ENCODE measurements at regions not wholly inside any gene's neighbourhood (a gene's known extent, or its start where the extent isn't known, plus 50 kb on each side); places are given as distances from the start of the nearest gene placed in this dataset.

- no peak overlapping the region for H3K4me3 ChIP-seq (replicated peaks in 1 of 4; ENCODE audit: control extremely low read depth in 1 of 4, insufficient read depth in 1 of 4, low read depth in 3 of 4, low read length in 4 of 4)
- no peaks in the 10 kb centered on the region for H4K20me1 ChIP-seq (ENCODE audit: control insufficient read depth, extremely low read depth, insufficient read depth, low read length)
- H3K79me2 ChIP-seq (ENCODE audit: control insufficient read depth, insufficient read depth, low read length) = no peaks in the 10 kb centered on the region
- no peak for DNase-seq (ENCODE audit: low read depth in 2 of 2)
- TF ChIP-seq EZH2 (IDR thresholded peaks at IDR 0.05; ENCODE audit: low read length, missing control alignments) (no peak), CTCF (conservative IDR thresholded peaks at IDR 0.05 in 1 of 2, IDR thresholded peaks at IDR 0.05 in 1 of 2; ENCODE audit: low read depth in 1 of 2, low read length in 2 of 2) (no peak)
- no peak overlapping the region for H3K4me2 ChIP-seq (ENCODE audit: extremely low read depth, insufficient read depth, low read length)
- no peak overlapping the region for H2AFZ ChIP-seq (ENCODE audit: low read length)
- no peaks in the 10 kb centered on the region for H3K36me3 ChIP-seq (ENCODE audit: control insufficient read depth, insufficient read depth, low read length)
- no peaks in the 10 kb centered on the region for H3K27me3 ChIP-seq (ENCODE audit: control insufficient read depth, insufficient read depth, low read length)
- no peaks in the 10 kb centered on the region for H3K9me3 ChIP-seq (ENCODE audit: control insufficient read depth, insufficient read depth, low read depth, low read length)
- no peaks in the 10 kb centered on the region for H3K4me1 ChIP-seq (ENCODE audit: control insufficient read depth, extremely low read depth, insufficient read depth, low read length)
- H3K9ac ChIP-seq (ENCODE audit: insufficient read depth, low read length) = no peak overlapping the region
- no peak overlapping the region for H3K27ac ChIP-seq (ENCODE audit: insufficient read depth, low read length)
Measured at GRCh38 chr4:148944136-148944838, 502.1 kb upstream of the NR3C2 start.

DNA sequence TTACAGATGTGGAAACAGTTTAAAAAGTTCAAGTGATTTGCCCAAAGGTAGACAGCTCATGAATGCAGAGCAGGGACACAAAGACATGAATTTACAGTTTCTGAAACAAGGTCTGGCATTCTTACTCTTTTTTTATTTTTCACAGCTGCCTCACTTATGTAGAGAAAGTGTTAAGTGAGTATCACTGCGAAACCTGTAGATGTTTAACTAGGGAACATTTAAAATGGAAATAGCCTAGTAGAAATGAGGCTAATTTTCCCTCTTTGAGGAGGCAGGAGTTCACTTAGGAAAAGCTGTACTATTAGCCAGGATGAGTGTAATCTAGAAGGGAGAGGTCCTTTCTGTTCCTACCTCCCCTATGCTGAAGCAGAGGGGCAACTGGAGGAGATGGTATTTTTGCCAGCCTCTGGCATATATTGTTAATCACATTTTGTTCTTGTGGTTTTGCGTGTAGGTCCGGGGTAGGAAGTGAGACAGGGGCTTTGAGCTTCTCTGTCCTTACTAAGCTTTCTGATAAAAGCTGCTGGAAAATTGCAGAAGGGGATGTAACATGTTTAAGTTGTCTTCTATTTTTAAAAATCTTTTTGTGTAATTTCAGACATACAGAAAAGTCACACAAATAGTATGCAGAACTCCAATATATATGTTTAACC lies 492.8 kb upstream of the NR3C2 start:
- Histone ChIP-seq H2AFZ (ENCODE audit: low read length) (no peak overlapping the region), H3K27me3 (ENCODE audit: control insufficient read depth, insufficient read depth, low read length) (no peaks in the 10 kb centered on the region), H4K20me1 (ENCODE audit: control insufficient read depth, extremely low read depth, insufficient read depth, low read length) (no peaks in the 10 kb centered on the region), H3K9ac (ENCODE audit: insufficient read depth, low read length) (no peak overlapping the region), H3K4me1 (ENCODE audit: control insufficient read depth, extremely low read depth, insufficient read depth, low read length) (no peaks in the 10 kb centered on the region), H3K4me3 (replicated peaks in 1 of 4; ENCODE audit: control extremely low read depth in 1 of 4, insufficient read depth in 1 of 4, low read depth in 3 of 4, low read length in 4 of 4) (no peak overlapping the region), H3K27ac (ENCODE audit: insufficient read depth, low read length) (no peak overlapping the region), H3K9me3 (ENCODE audit: control insufficient read depth, insufficient read depth, low read depth, low read length) (no peaks in the 10 kb centered on the region), H3K36me3 (ENCODE audit: control insufficient read depth, insufficient read depth, low read length) (no peaks in the 10 kb centered on the region), H3K4me2 (ENCODE audit: extremely low read depth, insufficient read depth, low read length) (no peak overlapping the region), H3K79me2 (ENCODE audit: control insufficient read depth, insufficient read depth, low read length) (no peaks in the 10 kb centered on the region)
- DNase-seq (ENCODE audit: low read depth in 2 of 2) = no peak
- no peak for TF ChIP-seq EZH2 (IDR thresholded peaks at IDR 0.05; ENCODE audit: low read length, missing control alignments)
- TF ChIP-seq CTCF (conservative IDR thresholded peaks at IDR 0.05 in 1 of 2, IDR thresholded peaks at IDR 0.05 in 1 of 2; ENCODE audit: low read depth in 1 of 2, low read length in 2 of 2) = no peak

DNA sequence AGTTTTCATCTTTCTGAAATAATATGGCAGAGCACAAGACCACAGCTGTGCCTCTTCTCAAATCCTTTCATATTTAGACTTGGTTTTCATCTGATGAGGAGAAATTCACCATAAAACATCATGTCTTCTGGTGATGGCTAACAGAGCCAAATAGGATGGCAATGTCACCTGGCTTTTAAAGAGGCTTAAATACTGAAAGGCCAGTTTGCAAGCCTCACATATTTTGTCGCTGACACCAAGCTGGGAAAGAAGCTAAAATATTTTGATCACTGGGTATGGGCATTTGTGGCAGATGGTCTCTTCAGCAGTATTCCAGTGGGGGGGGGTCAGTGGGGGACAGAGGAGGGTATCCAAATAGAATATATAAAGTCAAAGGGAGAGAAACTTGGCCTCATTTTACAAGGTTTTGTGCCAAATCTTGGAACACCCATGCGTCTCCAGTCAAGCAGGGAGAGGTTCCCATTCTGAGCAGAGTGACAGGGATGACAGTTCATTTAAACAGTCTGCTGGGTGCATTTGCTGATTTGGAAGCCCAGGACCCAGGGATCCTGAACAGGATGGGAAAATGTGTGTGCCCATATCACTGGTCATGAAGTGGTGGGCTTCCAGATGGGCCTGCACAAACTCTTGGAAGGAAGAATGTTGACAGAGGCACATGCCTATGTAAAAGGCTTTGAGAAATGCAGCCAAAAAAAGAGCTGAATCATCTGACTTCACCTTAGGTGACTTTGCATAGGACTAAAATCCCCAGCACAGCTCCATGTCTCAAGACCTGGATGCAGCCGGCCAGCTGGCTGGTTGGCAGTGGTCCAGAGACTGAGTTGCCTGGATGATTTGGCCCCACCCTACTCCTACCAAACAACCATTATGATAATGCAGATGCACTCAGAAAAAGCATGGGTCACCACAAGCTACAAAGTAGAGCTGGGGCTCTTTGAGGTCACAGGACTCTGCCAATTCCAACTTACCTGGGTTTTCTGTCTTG lies 484.4 kb upstream of the NR3C2 start:
- Histone ChIP-seq H3K4me1 (ENCODE audit: control insufficient read depth, extremely low read depth, insufficient read depth, low read length) (no peaks in the 10 kb centered on the region), H3K9me3 (ENCODE audit: control insufficient read depth, insufficient read depth, low read depth, low read length) (no peaks in the 10 kb centered on the region), H3K9ac (ENCODE audit: insufficient read depth, low read length) (no peak overlapping the region), H3K36me3 (ENCODE audit: control insufficient read depth, insufficient read depth, low read length) (no peaks in the 10 kb centered on the region), H3K4me2 (ENCODE audit: extremely low read depth, insufficient read depth, low read length) (no peak overlapping the region), H3K4me3 (replicated peaks in 1 of 4; ENCODE audit: control extremely low read depth in 1 of 4, insufficient read depth in 1 of 4, low read depth in 3 of 4, low read length in 4 of 4) (no peak overlapping the region), H3K27me3 (ENCODE audit: control insufficient read depth, insufficient read depth, low read length) (no peaks in the 10 kb centered on the region), H3K27ac (ENCODE audit: insufficient read depth, low read length) (no peak overlapping the region), H2AFZ (ENCODE audit: low read length) (no peak overlapping the region), H4K20me1 (ENCODE audit: control insufficient read depth, extremely low read depth, insufficient read depth, low read length) (no peaks in the 10 kb centered on the region), H3K79me2 (ENCODE audit: control insufficient read depth, insufficient read depth, low read length) (no peaks in the 10 kb centered on the region)
- DNase-seq (ENCODE audit: low read depth in 2 of 2) = peak; percentile 15 to 56
- TF ChIP-seq CTCF (conservative IDR thresholded peaks at IDR 0.05 in 1 of 2, IDR thresholded peaks at IDR 0.05 in 1 of 2; ENCODE audit: low read depth in 1 of 2, low read length in 2 of 2) = no peak
- TF ChIP-seq EZH2 (IDR thresholded peaks at IDR 0.05; ENCODE audit: low read length, missing control alignments) = no peak
